Neural cell (in vitro differentiated cells): ENCODE measurements at regions not wholly inside any gene's neighbourhood (a gene's known extent, or its start where the extent isn't known, plus 50 kb on each side); places are given as distances from the start of the nearest gene placed in this dataset.

Source experiments
- CTCF ChIP-seq: fragments of 450-650 bp; IDR thresholded peaks from 2 replicates; pipeline ENCODE4 v1.5.1; 2014; ENCODE audit warnings: antibody characterized with exemption, mild to moderate bottlenecking, moderate library complexity; ENCODE audit not compliant: poor library complexity, severe bottlenecking
- RAD21 ChIP-seq: fragments of 450-650 bp; conservative IDR thresholded peaks from 2 replicates; pipeline ENCODE4 v1.6.1; 2014; ENCODE audit warnings: antibody characterized with exemption, mild to moderate bottlenecking, moderate library complexity

GRCh38 chr7:124489082-124489819 lies 276.3 kb downstream of the GPR37 start:
- TF ChIP-seq CTCF (no peak), RAD21 (no peak)
